GM21576 (cell line): ENCODE measurements at regions not wholly inside any gene's neighbourhood (a gene's known extent, or its start where the extent isn't known, plus 50 kb on each side); places are given as distances from the start of the nearest gene placed in this dataset.
"Not testable (repeated sequence)": the region's sequence is repeated elsewhere in the genome, so short reads cannot be mapped to it uniquely, and the experiment has no call there.

Experiments used
- ATAC-seq: cut with Tn5 transposase; IDR thresholded peaks from one replicate; pipeline ENCODE4 v1.9.1; 2021; ENCODE audit warnings: mild to moderate bottlenecking, moderate library complexity; ENCODE audit not compliant: unreplicated experiment

- not testable (repeated sequence) for ATAC-seq
Observed at GRCh38 chr18:104264-104663, 54.1 kb upstream of the USP14 start.

GRCh38 chr18:105161-106053 is 53.0 kb upstream of the USP14 start:
- ATAC-seq = not testable (repeated sequence)

GRCh38 chr18:106054-106851 is 52.1 kb upstream of the USP14 start:
- not testable (repeated sequence) for ATAC-seq

- ATAC-seq = not testable (repeated sequence)
Observed at GRCh38 chr18:106868-107384, 51.4 kb upstream of the USP14 start.

- not testable (repeated sequence) for ATAC-seq
Observed at GRCh38 chr18:107464-107863, 50.9 kb upstream of the USP14 start.

GRCh38 chr18:107947-108664 is 50.3 kb upstream of the USP14 start:
- peak; percentile 45 for ATAC-seq
